ENCODE measurements at regions not wholly inside any gene's neighbourhood (a gene's known extent, or its start where the extent isn't known, plus 50 kb on each side); places are given as distances from the start of the nearest gene placed in this dataset.

- Histone ChIP-seq H3K36me3 (ENCODE audit: control insufficient read depth, low read depth, low read length) (no peaks in the 10 kb centered on the region), H3K4me3 (ENCODE audit: low read length) (no peak overlapping the region), H3K9me3 (ENCODE audit: control insufficient read depth, low read depth, low read length) (no peaks in the 10 kb centered on the region), H3K27ac (ENCODE audit: low read length) (no peak overlapping the region), H3K27me3 (ENCODE audit: control insufficient read depth, insufficient read depth, low read length) (no peaks in the 10 kb centered on the region), H3K9ac (ENCODE audit: low read length) (no peak overlapping the region), H3K4me1 (ENCODE audit: control insufficient read depth, low read depth, low read length) (no peaks in the 10 kb centered on the region)
Measured at GRCh38 chr20:19907326-19908056, 109.7 kb upstream of the NAA20 start.

GRCh38 chr20:19908576-19908975, 108.6 kb upstream of the NAA20 start:
- Histone ChIP-seq H3K4me1 (ENCODE audit: control insufficient read depth, low read depth, low read length) (no peaks in the 10 kb centered on the region), H3K27ac (ENCODE audit: low read length) (no peak overlapping the region), H3K9ac (ENCODE audit: low read length) (no peak overlapping the region), H3K4me3 (ENCODE audit: low read length) (no peak overlapping the region), H3K27me3 (ENCODE audit: control insufficient read depth, insufficient read depth, low read length) (no peaks in the 10 kb centered on the region), H3K36me3 (ENCODE audit: control insufficient read depth, low read depth, low read length) (no peaks in the 10 kb centered on the region), H3K9me3 (ENCODE audit: control insufficient read depth, low read depth, low read length) (no peaks in the 10 kb centered on the region)

- H3K36me3 ChIP-seq (ENCODE audit: control insufficient read depth, low read depth, low read length) = no peaks in the 10 kb centered on the region
- no peaks in the 10 kb centered on the region for H3K4me1 ChIP-seq (ENCODE audit: control insufficient read depth, low read depth, low read length)
- no peak overlapping the region for H3K9ac ChIP-seq (ENCODE audit: low read length)
- no peaks in the 10 kb centered on the region for H3K9me3 ChIP-seq (ENCODE audit: control insufficient read depth, low read depth, low read length)
- no peak overlapping the region for H3K27ac ChIP-seq (ENCODE audit: low read length)
- H3K27me3 ChIP-seq (ENCODE audit: control insufficient read depth, insufficient read depth, low read length) = no peaks in the 10 kb centered on the region
- H3K4me3 ChIP-seq (ENCODE audit: low read length) = no peak overlapping the region
Measured at GRCh38 chr20:19909725-19910124, 107.4 kb upstream of the NAA20 start.

DNA sequence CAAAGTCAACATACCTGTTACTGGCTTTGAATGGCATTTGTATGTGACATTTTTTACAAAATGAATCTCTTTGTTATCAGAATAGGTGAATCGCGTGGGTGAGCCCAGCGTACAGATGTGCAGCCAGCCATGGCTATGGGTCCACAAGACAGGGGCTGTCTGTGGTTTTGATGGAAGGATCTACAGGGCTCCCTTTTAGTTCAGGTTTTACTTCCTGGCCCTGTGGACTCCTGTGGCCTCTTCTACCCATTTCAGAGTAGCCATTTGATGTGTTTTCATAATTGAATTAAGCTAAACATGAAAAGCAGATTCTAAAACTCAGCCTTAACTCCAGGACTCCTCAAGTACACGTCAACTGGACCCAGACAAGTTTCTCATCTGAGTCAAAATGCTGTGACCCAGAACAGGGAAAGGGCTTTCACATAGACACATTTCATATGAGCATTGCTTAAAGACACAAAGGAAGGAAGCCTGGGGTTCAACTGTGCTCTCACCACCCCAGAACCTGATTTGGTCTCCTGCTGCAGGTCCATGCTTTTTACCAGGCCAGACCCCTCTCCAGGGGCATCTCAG, 105.3 kb upstream of the NAA20 start:
- no peak overlapping the region for H3K9ac ChIP-seq (ENCODE audit: low read length)
- no peak overlapping the region for H3K27ac ChIP-seq (ENCODE audit: low read length)
- H3K4me3 ChIP-seq (ENCODE audit: low read length) = no peak overlapping the region
- no peaks in the 10 kb centered on the region for H3K9me3 ChIP-seq (ENCODE audit: control insufficient read depth, low read depth, low read length)
- no peaks in the 10 kb centered on the region for H3K27me3 ChIP-seq (ENCODE audit: control insufficient read depth, insufficient read depth, low read length)
- H3K4me1 ChIP-seq (ENCODE audit: control insufficient read depth, low read depth, low read length) = peaks cover 5% of the 10 kb centered on the region
- H3K36me3 ChIP-seq (ENCODE audit: control insufficient read depth, low read depth, low read length) = no peaks in the 10 kb centered on the region

- H3K27me3 ChIP-seq (ENCODE audit: control insufficient read depth, insufficient read depth, low read length) = no peaks in the 10 kb centered on the region
- H3K4me1 ChIP-seq (ENCODE audit: control insufficient read depth, low read depth, low read length) = peaks cover 5% of the 10 kb centered on the region
- no peaks in the 10 kb centered on the region for H3K36me3 ChIP-seq (ENCODE audit: control insufficient read depth, low read depth, low read length)
- no peak overlapping the region for H3K4me3 ChIP-seq (ENCODE audit: low read length)
- no peak overlapping the region for H3K27ac ChIP-seq (ENCODE audit: low read length)
- no peak overlapping the region for H3K9ac ChIP-seq (ENCODE audit: low read length)
- H3K9me3 ChIP-seq (ENCODE audit: control insufficient read depth, low read depth, low read length) = no peaks in the 10 kb centered on the region
Measured at GRCh38 chr20:19913349-19913748, 103.8 kb upstream of the NAA20 start.

DNA sequence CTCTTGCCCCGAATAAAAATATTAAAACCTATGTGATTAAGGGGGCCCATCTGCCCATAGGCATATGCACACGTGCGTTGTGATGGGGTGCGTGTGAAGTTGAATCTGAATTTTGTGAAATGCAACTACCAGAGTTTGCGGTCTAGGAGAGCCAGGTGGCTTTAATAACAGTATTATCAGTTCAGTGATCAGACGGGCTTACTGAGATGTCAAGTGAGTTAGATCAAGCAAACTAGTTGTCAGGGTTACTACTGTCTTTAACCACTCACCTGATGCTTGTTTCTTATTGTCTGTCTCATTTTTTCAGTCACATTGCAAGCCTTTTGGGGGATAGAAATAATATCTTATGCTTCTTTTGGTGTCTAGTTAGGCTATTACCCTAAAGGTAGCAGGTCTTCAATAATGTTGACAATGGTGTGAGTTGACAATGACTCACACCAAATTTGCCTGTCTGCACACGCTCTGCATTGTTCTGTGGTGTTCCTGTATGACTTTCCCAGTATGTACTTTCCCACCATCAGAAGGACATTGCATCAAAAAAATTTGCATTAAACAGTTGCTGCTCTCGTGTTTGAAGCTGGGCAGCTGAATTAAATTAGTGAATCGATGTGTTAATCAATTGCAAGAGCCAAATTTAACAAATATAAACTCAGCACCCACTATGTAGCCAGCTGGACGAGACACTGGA, 103.1 kb upstream of the NAA20 start:
- H3K4me1 ChIP-seq (ENCODE audit: control insufficient read depth, low read depth, low read length) = peaks cover 5% of the 10 kb centered on the region
- H3K9me3 ChIP-seq (ENCODE audit: control insufficient read depth, low read depth, low read length) = no peaks in the 10 kb centered on the region
- H3K27me3 ChIP-seq (ENCODE audit: control insufficient read depth, insufficient read depth, low read length) = no peaks in the 10 kb centered on the region
- H3K36me3 ChIP-seq (ENCODE audit: control insufficient read depth, low read depth, low read length) = no peaks in the 10 kb centered on the region
- no peak overlapping the region for H3K4me3 ChIP-seq (ENCODE audit: low read length)
- no peak overlapping the region for H3K27ac ChIP-seq (ENCODE audit: low read length)
- no peak overlapping the region for H3K9ac ChIP-seq (ENCODE audit: low read length)

DNA sequence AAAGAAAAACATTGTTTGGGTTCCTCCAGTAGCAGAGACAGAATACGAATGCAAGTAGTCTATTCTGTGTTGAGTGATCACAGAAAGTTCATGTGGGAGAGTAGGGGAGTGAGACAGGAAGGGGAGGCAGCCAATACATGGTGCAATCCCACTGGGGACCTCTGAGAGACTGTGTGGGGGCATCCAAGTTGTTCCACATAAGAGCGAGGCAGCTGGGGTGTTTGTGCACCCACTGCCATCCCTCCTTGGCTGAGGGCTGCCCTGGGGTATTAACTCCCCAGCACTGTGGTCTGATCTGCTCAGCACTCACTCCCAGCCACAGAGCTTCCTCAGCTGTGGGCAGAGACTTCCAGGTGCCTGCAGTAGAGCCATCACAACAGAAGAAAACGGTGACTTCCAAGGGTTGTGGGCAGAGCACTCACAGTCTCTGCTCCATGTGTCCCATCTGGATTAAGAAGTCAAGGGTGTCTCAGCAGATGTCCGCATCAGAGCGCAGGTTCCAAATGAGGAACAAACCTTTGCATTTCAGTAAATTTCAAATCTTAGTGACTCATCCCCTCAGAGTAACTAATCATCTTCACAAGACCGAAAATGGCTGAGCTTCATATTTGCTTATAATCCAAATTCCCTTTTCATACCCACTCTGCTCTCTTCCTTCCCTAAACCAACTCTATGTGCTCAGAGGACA, 101.9 kb upstream of the NAA20 start:
- no peak overlapping the region for H3K27ac ChIP-seq (ENCODE audit: low read length)
- H3K9ac ChIP-seq (ENCODE audit: low read length) = no peak overlapping the region
- peaks cover 5% of the 10 kb centered on the region for H3K4me1 ChIP-seq (ENCODE audit: control insufficient read depth, low read depth, low read length)
- H3K36me3 ChIP-seq (ENCODE audit: control insufficient read depth, low read depth, low read length) = no peaks in the 10 kb centered on the region
- no peaks in the 10 kb centered on the region for H3K9me3 ChIP-seq (ENCODE audit: control insufficient read depth, low read depth, low read length)
- no peaks in the 10 kb centered on the region for H3K27me3 ChIP-seq (ENCODE audit: control insufficient read depth, insufficient read depth, low read length)
- no peak overlapping the region for H3K4me3 ChIP-seq (ENCODE audit: low read length)

- no peaks in the 10 kb centered on the region for H3K27me3 ChIP-seq (ENCODE audit: control insufficient read depth, insufficient read depth, low read length)
- no peaks in the 10 kb centered on the region for H3K9me3 ChIP-seq (ENCODE audit: control insufficient read depth, low read depth, low read length)
- peaks cover 5% of the 10 kb centered on the region for H3K4me1 ChIP-seq (ENCODE audit: control insufficient read depth, low read depth, low read length)
- H3K27ac ChIP-seq (ENCODE audit: low read length) = no peak overlapping the region
- H3K4me3 ChIP-seq (ENCODE audit: low read length) = no peak overlapping the region
- H3K9ac ChIP-seq (ENCODE audit: low read length) = no peak overlapping the region
- H3K36me3 ChIP-seq (ENCODE audit: control insufficient read depth, low read depth, low read length) = no peaks in the 10 kb centered on the region
Measured at GRCh38 chr20:19916531-19917485, 100.4 kb upstream of the NAA20 start.

DNA sequence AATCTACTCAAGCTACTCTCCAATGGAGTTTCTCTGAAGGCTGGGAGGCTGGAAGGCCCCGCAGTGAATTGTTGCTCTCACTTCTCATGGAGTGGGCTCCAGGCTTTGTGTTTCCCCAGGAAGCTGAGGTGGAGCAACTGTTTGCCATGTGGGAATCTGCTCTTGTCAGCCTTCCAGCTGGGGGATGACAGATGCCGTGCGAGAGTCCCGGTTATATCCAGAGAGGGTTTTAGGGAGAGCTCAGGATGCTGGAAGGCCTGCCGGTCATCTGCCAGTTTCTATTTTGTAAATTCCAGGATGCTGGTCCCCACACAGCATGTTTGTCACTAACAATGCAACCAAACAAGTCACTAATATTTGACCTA, 98.2 kb upstream of the NAA20 start:
- H3K4me3 ChIP-seq (ENCODE audit: low read length) = no peak overlapping the region
- H3K9me3 ChIP-seq (ENCODE audit: control insufficient read depth, low read depth, low read length) = no peaks in the 10 kb centered on the region
- H3K27ac ChIP-seq (ENCODE audit: low read length) = no peak overlapping the region
- H3K27me3 ChIP-seq (ENCODE audit: control insufficient read depth, insufficient read depth, low read length) = no peaks in the 10 kb centered on the region
- no peaks in the 10 kb centered on the region for H3K36me3 ChIP-seq (ENCODE audit: control insufficient read depth, low read depth, low read length)
- H3K9ac ChIP-seq (ENCODE audit: low read length) = no peak overlapping the region
- H3K4me1 ChIP-seq (ENCODE audit: control insufficient read depth, low read depth, low read length) = peaks cover 5% of the 10 kb centered on the region

- Histone ChIP-seq H3K36me3 (ENCODE audit: control insufficient read depth, low read depth, low read length) (no peaks in the 10 kb centered on the region), H3K9me3 (ENCODE audit: control insufficient read depth, low read depth, low read length) (no peaks in the 10 kb centered on the region), H3K4me1 (ENCODE audit: control insufficient read depth, low read depth, low read length) (peaks cover 5% of the 10 kb centered on the region), H3K27ac (ENCODE audit: low read length) (no peak overlapping the region), H3K9ac (ENCODE audit: low read length) (no peak overlapping the region), H3K27me3 (ENCODE audit: control insufficient read depth, insufficient read depth, low read length) (no peaks in the 10 kb centered on the region), H3K4me3 (ENCODE audit: low read length) (no peak overlapping the region)
Measured at GRCh38 chr20:19920381-19921138, 96.6 kb upstream of the NAA20 start.
